ENCODE measurements at regions not wholly inside any gene's neighbourhood (a gene's known extent, or its start where the extent isn't known, plus 50 kb on each side); places are given as distances from the start of the nearest gene placed in this dataset.

DNA sequence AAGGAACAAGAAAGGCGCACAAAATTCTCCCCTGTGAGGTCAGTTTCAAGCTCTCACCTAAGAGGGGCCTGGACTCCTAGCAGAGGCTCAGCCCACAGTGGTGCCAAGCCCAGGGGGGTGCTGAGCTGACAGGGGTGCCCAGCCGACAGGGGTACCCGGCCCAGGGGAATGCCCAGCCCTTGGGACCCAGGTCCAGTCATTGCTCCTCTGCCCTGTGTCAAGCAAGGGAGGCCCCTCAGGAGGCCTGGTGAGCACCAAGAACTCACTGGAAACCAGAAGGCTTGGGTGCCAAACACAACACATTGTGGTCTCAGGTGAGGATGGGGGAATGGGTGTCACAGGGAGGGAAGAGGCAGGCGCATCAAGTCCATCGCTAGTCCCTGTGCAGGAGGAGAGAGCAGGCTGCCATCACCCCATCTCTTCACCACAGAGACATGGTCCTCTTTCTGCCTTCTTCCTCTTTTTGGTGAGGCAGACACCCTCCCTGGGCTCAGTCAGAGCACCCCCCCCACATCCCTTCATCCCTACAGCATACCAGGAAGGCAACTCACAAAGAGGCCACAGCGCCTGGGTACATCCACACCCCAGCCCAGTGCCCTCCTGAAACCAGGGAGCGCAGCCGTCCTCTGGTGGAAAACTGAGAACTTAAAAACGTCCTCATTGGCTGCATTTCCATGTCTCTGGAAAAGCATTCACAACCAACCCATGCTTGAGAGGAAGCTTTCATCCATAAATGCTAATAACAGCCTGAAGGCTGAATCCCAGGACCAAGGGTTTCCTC lies 111.3 kb downstream of the BANF2 start (continued):
- no peak for TF ChIP-seq SMC3 (IDR thresholded peaks at IDR 0.05; ENCODE audit: low read depth, low read length)

DNA sequence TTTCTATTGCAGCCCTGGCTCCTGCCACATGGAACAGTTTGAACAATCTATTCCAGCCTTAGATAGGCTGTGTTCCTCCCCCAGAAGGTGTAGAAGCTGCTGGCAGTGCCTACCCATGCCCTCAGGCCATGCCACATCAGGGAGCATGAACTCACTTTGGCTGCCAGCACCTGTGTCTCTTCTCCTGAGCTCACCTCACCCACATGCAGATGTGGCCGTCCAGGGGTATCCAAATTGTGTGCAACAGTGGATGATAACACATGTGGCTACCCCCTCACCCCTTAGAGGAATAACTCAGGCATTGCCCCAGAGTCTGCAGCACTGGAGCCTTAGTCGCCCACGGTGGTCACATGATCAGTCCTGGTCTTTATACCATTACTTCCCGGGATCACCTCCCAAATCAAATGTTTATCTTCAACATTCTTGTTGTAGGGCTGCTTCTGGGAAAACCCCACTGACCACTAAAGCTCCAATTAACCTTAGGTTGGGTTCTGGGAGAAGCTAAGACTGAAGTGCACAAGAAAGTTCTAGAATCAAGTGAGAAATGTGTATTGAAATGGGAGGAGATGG lies 110.4 kb downstream of the BANF2 start:
- ATAC-seq (ENCODE audit: low read depth), result peak; percentile 53
- ChIA-PET POLR2A (ENCODE audit: unreplicated experiment) (no interaction called here), CTCF (no interaction called here)
- no peaks in the 10 kb centered on the region for H3K27me3 ChIP-seq (ENCODE audit: control insufficient read depth, insufficient read depth, low read length)
- H2BK5ac ChIP-seq (ENCODE audit: low read depth, low read length, poor library complexity, severe bottlenecking), result no peak overlapping the region
- H3K79me1 ChIP-seq (ENCODE audit: low read depth in 1 of 2, low read length in 2 of 2), result no peaks in the 10 kb centered on the region
- H4K5ac ChIP-seq (ENCODE audit: low read depth, low read length), result peak overlapping the region; percentile 10; the same call in 1 of the 2 replicates
- peak overlapping the region; percentile 39 for H3K18ac ChIP-seq (ENCODE audit: low read depth, low read length)
- TF ChIP-seq, protein P1, sequence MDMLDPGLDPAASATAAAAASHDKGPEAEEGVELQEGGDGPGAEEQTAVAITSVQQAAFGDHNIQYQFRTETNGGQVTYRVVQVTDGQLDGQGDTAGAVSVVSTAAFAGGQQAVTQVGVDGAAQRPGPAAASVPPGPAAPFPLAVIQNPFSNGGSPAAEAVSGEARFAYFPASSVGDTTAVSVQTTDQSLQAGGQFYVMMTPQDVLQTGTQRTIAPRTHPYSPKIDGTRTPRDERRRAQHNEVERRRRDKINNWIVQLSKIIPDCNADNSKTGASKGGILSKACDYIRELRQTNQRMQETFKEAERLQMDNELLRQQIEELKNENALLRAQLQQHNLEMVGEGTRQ (IDR thresholded peaks at IDR 0.05; ENCODE audit: low read depth, low read length), result peak; percentile 83
- TF ChIP-seq MXI1 (IDR thresholded peaks at IDR 0.05; ENCODE audit: borderline replicate concordance, low read depth, low read length), result no peak
- DNase-seq, result peak; percentile 72
- H2AFZ ChIP-seq (replicated peaks; ENCODE audit: low read length, poor library complexity), result peak overlapping the region; percentile 9
- peak overlapping the region; percentile 13; the same call in 1 of the 2 replicates for H3K27ac ChIP-seq (ENCODE audit: insufficient read depth, low read length)
- no peak overlapping the region for H3K23ac ChIP-seq (ENCODE audit: low read depth, low read length)
- H3K9me3 ChIP-seq (ENCODE audit: control insufficient read depth, insufficient read depth, low read length), result no peaks in the 10 kb centered on the region
- H3K4me2 ChIP-seq (ENCODE audit: low read depth, low read length), result no peak overlapping the region
- H3K4ac ChIP-seq (ENCODE audit: low read depth, low read length), result peak overlapping the region; percentile 78
- peak overlapping the region; percentile 81; the same call in 1 of the 2 replicates for H2AK5ac ChIP-seq (ENCODE audit: low read depth, low read length)
- H3K14ac ChIP-seq (replicated peaks; ENCODE audit: low read depth, low read length), result peak overlapping the region; percentile 46; the same call in 1 of the 2 replicates
- dilution Hi-C loops (cut with HindIII; ENCODE audit: low sequenced_read_pairs, unreplicated experiment), result no loop called here
- H2BK15ac ChIP-seq (ENCODE audit: low read depth, low read length), result peak overlapping the region; percentile 58; the same call in 1 of the 3 replicates
- H3K36me3 ChIP-seq (ENCODE audit: control insufficient read depth, insufficient read depth, low read length), result no peaks in the 10 kb centered on the region
- H4K20me1 ChIP-seq (ENCODE audit: insufficient read depth, low read length), result no peaks in the 10 kb centered on the region
- H3K4me1 ChIP-seq (ENCODE audit: control insufficient read depth, insufficient read depth, low read length), result peaks cover 42% of the 10 kb centered on the region
- in situ Hi-C loops (cut with MboI; ENCODE audit: low sequenced_read_pairs), result no loop called here
- H3K4me3 ChIP-seq (ENCODE audit: insufficient read depth, low read depth, low read length), result no peak overlapping the region
- peak overlapping the region; percentile 0 to 29; a peak in 2 of 4 replicates for H4K8ac ChIP-seq (ENCODE audit: low read depth in 2 of 2, low read length in 2 of 2)
- no TSS peak for BruUV-seq (replicated peaks)
- H3K9ac ChIP-seq (ENCODE audit: low read depth, low read length), result no peak overlapping the region
- peak overlapping the region; percentile 70; the same call in 1 of the 2 replicates for H4K91ac ChIP-seq (ENCODE audit: insufficient read depth, low read depth, low read length)
- intact Hi-C loops (cut with micrococcal nuclease), result no loop called here
- peak overlapping the region; percentile 53 for H2AK9ac ChIP-seq (replicated peaks; ENCODE audit: low read depth, low read length, poor library complexity)
- H2BK20ac ChIP-seq (ENCODE audit: low read depth, low read length), result peak overlapping the region; percentile 69
- no CpG with 5 or more reads among the region's 4 CpGs for WGBS, 2 experiments (ENCODE audit: extremely low coverage in 2 of 2, insufficient read length in 1 of 2)
- H2BK120ac ChIP-seq (ENCODE audit: low read depth, low read length), result peak overlapping the region; percentile 77
- H3K56ac ChIP-seq (ENCODE audit: extremely low read depth, insufficient read depth, low read length), result peak overlapping the region; percentile 17; the same call in 1 of the 2 replicates
- H3K9me1 ChIP-seq (ENCODE audit: insufficient read depth, low read length), result peaks cover 11% of the 10 kb centered on the region

Data from IMR-90 (cell line).